GM18868 (cell line): ENCODE measurements at regions not wholly inside any gene's neighbourhood (a gene's known extent, or its start where the extent isn't known, plus 50 kb on each side); places are given as distances from the start of the nearest gene placed in this dataset.

Experiments used
- ATAC-seq: cut with Tn5 transposase; IDR thresholded peaks from one replicate; pipeline ENCODE4 v1.9.1; 2021; ENCODE audit warnings: mild to moderate bottlenecking, moderate library complexity; ENCODE audit not compliant: unreplicated experiment

DNA sequence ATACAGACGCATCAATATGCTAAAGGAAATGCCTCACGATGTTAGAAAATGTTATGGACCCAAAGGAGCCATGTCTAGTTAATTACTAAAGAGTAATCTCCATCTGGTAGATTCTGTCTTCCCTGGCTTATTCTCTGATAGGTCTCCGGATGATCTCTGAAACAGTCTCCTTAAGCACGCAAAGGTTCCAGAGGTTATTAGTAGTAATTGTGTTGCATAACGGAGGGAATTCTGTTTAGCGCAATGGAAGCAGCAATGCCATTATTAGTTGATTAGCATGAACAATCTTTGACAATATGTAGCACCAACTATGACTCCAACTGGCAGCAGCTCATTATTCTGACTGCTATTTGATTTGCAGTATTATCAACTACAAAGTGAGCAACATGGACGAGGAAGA, 952.5 kb upstream of the SEMA6D start:
- ATAC-seq, result no peak

DNA sequence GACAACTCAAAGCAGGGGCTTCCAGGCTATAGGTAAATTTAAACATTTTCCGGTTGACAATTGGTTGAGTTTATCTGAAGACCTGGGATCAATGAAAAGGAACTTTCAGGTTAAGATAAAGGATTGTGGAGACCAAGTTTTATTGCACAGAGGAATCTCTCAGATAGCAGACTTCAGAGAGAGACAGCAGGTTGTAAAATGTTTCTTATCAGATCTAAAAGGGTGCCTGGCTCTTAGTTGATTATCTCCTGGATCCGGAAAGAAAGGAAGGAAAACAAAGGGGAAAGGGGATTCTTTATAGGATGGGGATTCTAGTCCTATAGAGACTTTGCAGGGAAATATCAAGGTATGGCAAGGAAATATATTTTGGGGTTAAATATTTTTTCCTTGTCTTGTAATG, 951.3 kb upstream of the SEMA6D start:
- ATAC-seq, result no peak

DNA sequence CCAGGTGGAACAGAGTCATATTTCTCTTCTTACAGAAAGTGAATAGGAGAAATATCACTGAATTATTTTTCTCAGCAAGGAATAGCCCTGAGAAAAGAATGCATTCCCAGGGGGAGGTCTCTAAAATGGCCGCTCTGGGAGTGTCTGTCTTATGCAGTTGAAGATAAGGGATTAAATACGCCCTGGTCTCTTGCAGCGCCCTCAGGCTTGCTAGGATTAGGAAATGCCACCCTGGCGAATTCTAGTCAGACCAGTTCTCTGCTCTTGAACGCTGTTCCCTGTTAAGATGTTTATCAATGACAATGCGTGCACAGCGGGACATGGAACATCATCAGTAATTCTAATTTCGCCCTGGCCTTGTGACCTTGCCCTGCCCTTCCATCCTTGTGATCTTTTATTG, 949.0 kb upstream of the SEMA6D start:
- ATAC-seq, result no peak

- no peak for ATAC-seq
Measured at GRCh38 chr15:46773016-46773415, 944.3 kb upstream of the SEMA6D start.

- no peak for ATAC-seq
Measured at GRCh38 chr15:46778876-46779275, 938.4 kb upstream of the SEMA6D start.

GRCh38 chr15:46786590-46787285, 930.6 kb upstream of the SEMA6D start:
- no peak for ATAC-seq

- ATAC-seq, result no peak
Measured at GRCh38 chr15:46795685-46796084, 921.6 kb upstream of the SEMA6D start.

DNA sequence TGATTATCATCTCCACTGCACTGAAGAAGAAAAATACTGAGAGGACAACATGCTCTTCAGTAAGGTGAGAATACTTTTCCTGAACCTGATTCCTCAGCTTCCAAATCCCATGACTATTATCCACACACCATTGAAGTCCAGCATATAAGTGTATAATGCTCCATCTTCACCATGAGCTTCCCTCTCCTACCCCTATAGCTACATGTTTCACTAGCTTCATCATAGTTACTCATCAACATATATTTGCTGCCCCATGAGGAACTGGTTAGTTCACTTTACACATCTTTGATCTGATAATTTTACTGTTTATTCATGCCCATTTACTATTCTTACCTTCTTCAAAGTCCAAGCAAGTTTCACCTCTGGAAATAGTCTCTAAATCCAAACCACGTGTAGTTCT, 908.5 kb upstream of the SEMA6D start:
- no peak for ATAC-seq

- no peak for ATAC-seq
Measured at GRCh38 chr15:46815240-46815639, 902.1 kb upstream of the SEMA6D start.

DNA sequence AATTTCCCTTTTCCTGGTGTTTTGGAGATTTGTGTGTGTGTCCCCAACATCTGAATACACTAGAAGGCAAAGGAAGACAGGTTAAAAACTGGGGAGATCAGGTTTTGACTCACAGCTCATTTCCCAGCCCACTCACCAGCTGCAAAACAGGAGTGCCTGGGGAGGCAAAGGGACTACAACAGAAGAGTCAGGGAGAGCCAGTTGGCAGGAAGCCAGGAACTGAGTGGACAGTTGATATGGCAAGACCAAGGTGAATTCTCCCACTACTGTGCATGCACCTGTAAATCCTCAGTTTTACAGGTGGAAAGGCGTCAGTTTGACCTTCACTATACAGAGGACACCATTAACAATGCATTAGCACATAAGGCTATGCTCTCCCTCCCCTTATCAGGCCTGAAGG, 901.5 kb upstream of the SEMA6D start:
- no peak for ATAC-seq

GRCh38 chr15:46848704-46849103, 868.6 kb upstream of the SEMA6D start:
- ATAC-seq, result no peak

DNA sequence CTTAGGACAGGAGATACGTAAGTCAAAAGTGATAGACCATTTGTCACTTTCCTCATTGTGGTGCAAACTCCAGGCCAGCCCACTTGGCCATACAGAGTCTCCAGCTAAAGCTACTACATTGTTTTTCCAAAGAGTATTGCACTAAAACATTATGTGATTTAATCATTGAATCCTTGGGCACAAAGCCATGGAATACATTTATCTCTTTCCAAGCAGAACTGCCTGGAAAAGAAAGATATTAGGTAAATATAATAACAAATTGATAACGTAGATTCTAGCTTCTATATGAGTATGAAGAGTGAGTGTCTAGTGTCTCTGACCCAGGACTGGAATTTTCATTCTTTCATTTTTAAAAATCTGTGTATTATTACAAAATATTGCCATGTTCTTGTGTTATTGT, 863.7 kb upstream of the SEMA6D start:
- ATAC-seq, result no peak

DNA sequence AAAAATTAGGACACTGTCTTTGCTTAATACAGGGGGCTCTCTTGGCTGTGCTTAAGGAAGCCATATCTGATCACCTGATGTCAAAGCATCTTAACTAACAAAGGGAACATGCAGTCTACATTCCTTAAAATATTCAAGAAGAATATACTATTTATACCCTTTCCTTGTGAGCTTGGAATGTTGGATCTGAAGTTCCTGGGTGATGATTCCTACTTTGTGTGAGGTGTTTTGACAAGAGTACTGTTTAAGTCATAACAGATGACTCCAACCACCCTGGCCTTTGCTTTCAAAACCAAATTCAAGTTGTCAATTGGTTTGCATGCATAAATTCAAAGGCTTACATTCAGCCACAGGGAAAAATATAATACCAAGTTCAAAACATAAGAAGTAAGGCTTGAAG, 862.7 kb upstream of the SEMA6D start:
- ATAC-seq, result no peak

DNA sequence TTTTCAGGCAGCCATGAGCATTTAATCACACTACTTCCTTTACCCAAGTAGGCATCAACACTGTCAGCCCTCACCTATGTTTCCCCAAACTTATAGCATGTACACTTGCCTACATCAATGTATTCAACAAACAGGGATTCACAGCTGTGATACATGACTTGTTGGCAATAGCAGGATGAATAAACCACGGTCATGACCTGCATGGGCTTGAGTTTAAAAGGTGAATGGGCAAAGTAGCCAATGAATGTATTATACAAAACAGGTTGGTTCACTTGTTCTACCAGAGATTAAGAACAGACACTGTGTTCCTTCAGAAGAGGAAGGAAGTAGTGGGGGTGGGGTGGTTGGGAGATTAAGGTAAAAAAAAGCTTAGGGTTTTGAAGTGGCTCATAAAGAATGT, 861.9 kb upstream of the SEMA6D start:
- ATAC-seq, result no peak

- ATAC-seq, result no peak
Measured at GRCh38 chr15:46856839-46857502, 860.3 kb upstream of the SEMA6D start.

DNA sequence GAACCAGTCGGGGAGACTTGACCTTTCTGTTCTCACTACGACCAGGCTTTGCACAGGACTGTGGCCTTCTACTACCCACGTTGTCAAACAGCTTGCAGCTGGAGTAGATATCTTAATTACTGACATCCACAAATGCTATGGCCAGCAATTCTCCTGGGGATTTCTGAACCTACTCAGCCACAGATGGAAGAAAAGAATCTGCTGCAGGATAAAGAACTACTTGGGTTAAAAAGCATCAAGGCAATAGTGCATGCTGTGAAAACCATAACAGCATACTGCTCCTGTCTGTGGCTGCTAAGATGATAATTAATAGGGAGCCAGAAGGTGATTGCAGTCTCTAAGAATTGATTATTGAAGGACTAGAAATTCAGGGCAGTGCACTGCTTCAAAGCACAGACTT, 859.2 kb upstream of the SEMA6D start:
- ATAC-seq, result no peak

DNA sequence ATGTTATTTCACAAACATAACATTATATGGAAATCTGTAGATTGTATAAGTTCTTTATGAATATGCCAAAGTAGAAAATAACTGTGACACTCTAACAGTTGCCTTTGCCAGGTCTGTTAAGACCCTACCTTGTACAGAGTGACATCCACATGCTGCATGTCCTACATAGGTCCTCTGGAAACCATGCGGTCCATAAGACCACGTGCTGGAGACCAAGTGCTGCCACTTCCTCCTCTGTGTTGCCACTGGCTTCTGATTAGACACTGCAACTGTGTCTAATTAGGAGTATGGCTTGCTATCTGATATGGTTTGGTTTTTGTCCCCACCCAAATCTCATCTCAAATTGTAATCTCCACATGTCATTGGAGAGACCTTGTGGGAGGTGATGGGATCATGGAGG, 855.5 kb upstream of the SEMA6D start:
- no peak for ATAC-seq

DNA sequence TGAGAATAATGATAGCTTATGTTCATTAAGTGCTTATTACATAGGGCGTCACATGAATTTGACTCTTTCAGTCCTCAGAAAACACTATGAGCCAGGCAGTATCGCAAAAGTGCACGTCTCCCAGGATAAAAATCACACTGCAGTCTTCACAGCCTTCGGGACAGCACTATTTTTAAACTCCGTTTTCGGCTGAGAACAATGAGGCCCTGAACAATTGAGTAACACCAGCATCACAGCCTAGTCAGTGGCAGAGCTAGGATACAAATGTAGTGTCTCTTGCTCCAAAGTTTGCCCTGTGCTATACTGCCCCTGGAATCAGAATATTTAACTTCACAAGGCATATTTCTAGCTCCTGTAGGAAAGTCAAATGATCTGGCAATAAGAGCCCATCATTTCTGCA, 852.1 kb upstream of the SEMA6D start:
- ATAC-seq, result no peak

- no peak for ATAC-seq
Measured at GRCh38 chr15:46872286-46872980, 844.9 kb upstream of the SEMA6D start.

- no peak for ATAC-seq
Measured at GRCh38 chr15:46872981-46873330, 844.3 kb upstream of the SEMA6D start.

DNA sequence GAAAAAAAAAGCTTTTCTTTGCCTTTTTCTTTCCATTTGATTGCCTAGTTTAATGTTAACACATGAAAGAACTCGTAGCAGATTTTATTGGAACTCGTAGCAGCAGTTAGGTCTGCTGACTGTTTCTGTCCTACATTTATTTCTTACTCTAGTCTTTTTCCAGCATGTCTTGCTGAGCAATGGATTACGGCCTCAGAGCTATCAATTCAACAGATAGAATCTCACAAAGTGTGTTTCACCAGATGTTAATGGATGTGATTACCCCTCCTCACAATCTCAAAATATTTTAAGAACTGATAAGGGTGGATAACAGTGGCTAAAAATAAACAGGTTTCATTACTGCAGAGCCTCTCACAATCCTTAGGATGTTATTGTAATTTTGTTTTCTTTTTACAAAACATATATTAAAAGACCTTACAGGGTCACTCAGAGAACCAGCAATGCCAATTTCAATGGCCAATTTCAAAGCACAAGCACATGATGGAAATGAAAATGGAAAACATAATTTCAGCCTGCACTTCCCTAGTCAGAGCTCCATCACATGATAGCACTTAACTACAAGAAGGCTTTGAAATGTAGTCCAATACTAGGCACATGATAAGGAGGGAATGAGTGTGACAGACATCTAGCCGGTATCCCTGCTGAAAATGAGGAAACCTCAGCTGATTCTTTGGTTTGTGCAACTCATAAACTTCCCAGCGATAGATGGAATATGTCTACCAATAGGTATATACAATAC, 838.1 kb upstream of the SEMA6D start:
- ATAC-seq, result no peak

DNA sequence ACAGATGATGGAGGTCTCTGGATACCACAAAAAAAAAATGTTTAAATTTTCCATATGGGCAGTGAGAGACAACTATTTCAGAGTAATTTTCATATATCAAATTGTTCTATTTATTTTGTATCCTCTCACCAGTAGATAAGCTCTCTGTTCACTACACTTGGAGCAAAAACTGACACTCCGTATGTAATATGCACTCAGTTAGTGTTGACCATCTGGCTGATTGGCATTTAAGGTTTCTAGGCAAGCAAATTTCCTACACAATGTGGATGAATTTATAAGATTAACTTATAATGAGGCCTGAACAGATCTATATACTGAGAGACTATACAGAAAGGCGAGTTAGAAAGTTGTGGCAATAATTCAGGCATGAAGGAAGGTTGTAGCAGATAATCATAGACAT, 836.5 kb upstream of the SEMA6D start:
- no peak for ATAC-seq
